Bronchial epithelial cell (primary cell): ENCODE measurements at regions not wholly inside any gene's neighbourhood (a gene's known extent, or its start where the extent isn't known, plus 50 kb on each side); places are given as distances from the start of the nearest gene placed in this dataset.
"Not testable (repeated sequence)": the region's sequence is repeated elsewhere in the genome, so short reads cannot be mapped to it uniquely, and the experiment has no call there.

ENCODE experiments used
- DNase-seq: peaks from one replicate; pipeline ENCODE4 v3.0.0-alpha.2; 2010; ENCODE audit warnings: low read depth
- FAIRE-seq: peaks from 2 replicates; lab custom pipeline; 2011; peaks lifted over from hg19 to GRCh38; lab: Jason Lieb, UNC
- H3K27me3 ChIP-seq: 2 replicates; pipeline ENCODE4 v1.5.1; 2011; ENCODE audit warnings: low read length; ENCODE audit not compliant: control insufficient read depth, insufficient read depth
- H3K36me3 ChIP-seq: 2 replicates; pipeline ENCODE4 v1.5.1; 2011; ENCODE audit warnings: low read length; ENCODE audit not compliant: control insufficient read depth, insufficient read depth
- H3K4me3 ChIP-seq: 2 replicates; pipeline ENCODE4 v1.5.1; 2011; ENCODE audit warnings: mild to moderate bottlenecking, low read depth, low read length, control low read depth
- CTCF ChIP-seq: IDR thresholded peaks from 2 replicates; pipeline ENCODE4 v1.5.1; 2011; ENCODE audit warnings: mild to moderate bottlenecking, moderate library complexity, low read length, control low read depth, inconsistent platforms; ENCODE audit not compliant: insufficient read depth, severe bottlenecking

- DNase-seq = no peak
- no peak for FAIRE-seq
- Histone ChIP-seq H3K36me3 (no peaks in the 10 kb centered on the region), H3K4me3 (no peak overlapping the region), H3K27me3 (no peaks in the 10 kb centered on the region)
- no peak for TF ChIP-seq CTCF
Observed at GRCh38 chr12:9342614-9343353, 134.6 kb upstream of the PZP start.

- TF ChIP-seq CTCF = no peak
- FAIRE-seq = no peak
- H3K4me3 ChIP-seq = no peak overlapping the region
- H3K27me3 ChIP-seq = no peaks in the 10 kb centered on the region
- H3K36me3 ChIP-seq = no peaks in the 10 kb centered on the region
- DNase-seq = no peak
Observed at GRCh38 chr12:9341260-9341585, 133.0 kb upstream of the PZP start.

- Histone ChIP-seq H3K27me3 (no peaks in the 10 kb centered on the region), H3K36me3 (no peaks in the 10 kb centered on the region), H3K4me3 (no peak overlapping the region)
- TF ChIP-seq CTCF = no peak
- FAIRE-seq (no peak), DNase-seq (no peak)
Observed at GRCh38 chr12:9340422-9341259, 132.4 kb upstream of the PZP start.

GRCh38 chr12:9337656-9338055 lies 129.5 kb upstream of the PZP start:
- FAIRE-seq (no peak), DNase-seq (no peak)
- Histone ChIP-seq H3K4me3 (no peak overlapping the region), H3K36me3 (no peaks in the 10 kb centered on the region), H3K27me3 (no peaks in the 10 kb centered on the region)
- no peak for TF ChIP-seq CTCF

GRCh38 chr12:9336375-9337011 lies 128.3 kb upstream of the PZP start:
- H3K4me3 ChIP-seq, FAIRE-seq, DNase-seq, H3K36me3 ChIP-seq, H3K27me3 ChIP-seq: not testable (repeated sequence)

GRCh38 chr12:9335867-9336266 lies 127.7 kb upstream of the PZP start:
- FAIRE-seq (no peak), DNase-seq (no peak)
- no peak overlapping the region for H3K4me3 ChIP-seq
- TF ChIP-seq CTCF = no peak
- H3K36me3 ChIP-seq = no peaks in the 10 kb centered on the region
- no peaks in the 10 kb centered on the region for H3K27me3 ChIP-seq
